ENCODE measurements at regions not wholly inside any gene's neighbourhood (a gene's known extent, or its start where the extent isn't known, plus 50 kb on each side); places are given as distances from the start of the nearest gene placed in this dataset.

- H3K4me3 ChIP-seq (ENCODE audit: control insufficient read depth, low read depth, low read length): no peak overlapping the region
- DNase-seq (ENCODE audit: low read depth): no peak
- TF ChIP-seq CTCF (IDR thresholded peaks at IDR 0.05; ENCODE audit: control insufficient read depth, insufficient read depth, low read depth, low read length, missing control alignments): no peak
Observed at GRCh38 chr14:59013672-59014298, 174.7 kb upstream of the DAAM1 start.

DNA sequence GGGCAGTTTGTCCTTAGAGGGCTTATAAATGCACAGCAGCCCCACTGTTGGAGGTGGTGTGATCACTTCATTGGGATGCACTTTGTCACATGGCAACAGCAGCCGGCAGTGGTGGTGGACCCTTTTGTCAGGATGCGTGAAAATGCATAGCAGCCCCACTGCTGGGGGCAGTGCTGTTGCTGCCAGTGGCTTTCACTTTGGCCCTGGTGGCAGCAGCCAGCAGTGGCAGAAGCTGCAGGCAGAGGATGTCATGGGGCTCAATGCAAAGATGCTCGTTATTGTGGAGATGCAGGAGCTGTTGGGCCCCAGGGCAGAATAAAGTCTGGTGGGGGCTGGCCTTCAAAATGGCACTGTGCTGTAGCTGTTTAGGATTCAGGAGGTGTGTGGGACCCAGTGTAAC is 173.0 kb upstream of the DAAM1 start:
- TF ChIP-seq CTCF (IDR thresholded peaks at IDR 0.05; ENCODE audit: control insufficient read depth, insufficient read depth, low read depth, low read length, missing control alignments): no peak
- DNase-seq (ENCODE audit: low read depth): no peak
- H3K4me3 ChIP-seq (ENCODE audit: control insufficient read depth, low read depth, low read length): no peak overlapping the region

DNA sequence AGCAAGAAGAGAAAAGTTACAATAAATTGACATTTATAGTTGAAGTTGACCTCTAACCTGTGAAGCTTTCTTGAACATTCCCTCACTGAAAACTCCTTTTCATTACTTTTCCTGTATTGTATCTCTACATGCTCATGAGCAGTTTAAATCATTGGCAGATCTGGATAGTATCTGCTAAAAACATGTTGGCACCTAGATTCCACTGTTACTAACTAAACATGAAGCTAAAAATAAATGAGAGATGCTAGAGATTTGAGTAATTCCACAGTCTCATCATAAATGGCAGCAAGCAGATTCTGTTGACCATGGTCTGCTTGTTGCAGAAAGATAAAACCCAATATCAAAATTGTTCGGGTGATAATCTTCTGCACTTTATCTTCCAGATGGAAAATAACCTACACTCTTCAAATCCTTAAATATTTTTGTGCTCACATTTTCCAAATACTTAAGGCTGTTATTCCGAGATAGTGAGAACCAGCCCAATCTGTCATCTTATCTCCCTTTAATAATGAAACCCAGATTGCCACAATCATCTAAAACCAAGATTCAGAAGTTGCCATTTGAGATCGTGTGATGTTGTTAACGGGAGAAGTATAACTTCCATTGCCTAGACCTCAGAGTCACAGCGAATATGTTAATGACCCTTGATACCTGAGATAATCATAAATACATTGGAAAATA is 171.0 kb upstream of the DAAM1 start:
- no peak for DNase-seq (ENCODE audit: low read depth)
- H3K4me3 ChIP-seq (ENCODE audit: control insufficient read depth, low read depth, low read length): no peak overlapping the region
- no peak for TF ChIP-seq CTCF (IDR thresholded peaks at IDR 0.05; ENCODE audit: control insufficient read depth, insufficient read depth, low read depth, low read length, missing control alignments)

DNA sequence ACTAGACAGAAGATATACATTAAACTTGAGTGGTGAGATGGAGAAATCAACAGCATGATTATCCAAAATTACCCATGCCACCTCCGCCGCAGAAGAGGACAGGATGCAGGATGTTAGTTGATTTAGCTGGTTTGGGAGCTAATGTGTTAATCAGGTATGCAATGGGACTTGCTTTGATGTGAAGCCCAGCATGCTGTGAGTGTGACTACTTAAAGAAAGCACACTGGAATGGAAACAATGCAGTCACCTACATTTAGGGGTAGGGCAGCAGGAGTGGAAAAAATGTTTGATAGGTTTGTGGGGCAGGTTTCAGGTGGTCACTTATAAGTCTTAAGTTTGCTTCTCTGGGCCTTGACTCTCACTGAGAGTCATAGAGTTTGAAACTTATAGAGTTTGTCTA is 170.0 kb upstream of the DAAM1 start:
- no peak for TF ChIP-seq CTCF (IDR thresholded peaks at IDR 0.05; ENCODE audit: control insufficient read depth, insufficient read depth, low read depth, low read length, missing control alignments)
- no peak overlapping the region for H3K4me3 ChIP-seq (ENCODE audit: control insufficient read depth, low read depth, low read length)
- no peak for DNase-seq (ENCODE audit: low read depth)

- TF ChIP-seq CTCF (IDR thresholded peaks at IDR 0.05; ENCODE audit: control insufficient read depth, insufficient read depth, low read depth, low read length, missing control alignments): peak; percentile 23
- no peak for DNase-seq (ENCODE audit: low read depth)
- no peak overlapping the region for H3K4me3 ChIP-seq (ENCODE audit: control insufficient read depth, low read depth, low read length)
Observed at GRCh38 chr14:59018978-59019377, 169.5 kb upstream of the DAAM1 start.

DNA sequence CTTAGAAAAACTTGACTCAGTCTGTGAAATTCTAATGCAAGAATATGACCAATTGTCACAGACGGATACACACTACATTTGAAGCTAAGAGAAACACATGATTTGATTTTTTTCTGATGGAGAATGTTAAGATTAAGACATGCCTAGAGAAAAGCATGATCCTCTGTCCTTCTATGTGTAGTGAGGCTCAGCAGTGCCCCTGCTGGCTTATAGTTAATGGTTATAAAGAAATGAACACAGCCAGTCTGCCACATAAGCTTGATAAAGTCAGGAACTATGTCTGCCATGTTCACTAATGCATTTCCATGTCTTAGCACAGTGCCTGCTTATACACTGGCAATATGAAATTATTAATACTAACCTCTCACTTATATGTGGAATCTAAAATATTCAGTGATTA is 168.1 kb upstream of the DAAM1 start:
- H3K4me3 ChIP-seq (ENCODE audit: control insufficient read depth, low read depth, low read length): no peak overlapping the region
- no peak for DNase-seq (ENCODE audit: low read depth)
- peak; percentile 60 for TF ChIP-seq CTCF (IDR thresholded peaks at IDR 0.05; ENCODE audit: control insufficient read depth, insufficient read depth, low read depth, low read length, missing control alignments)
